Lower leg skin (tissue), 4 donors: ENCODE measurements at regions not wholly inside any gene's neighbourhood (a gene's known extent, or its start where the extent isn't known, plus 50 kb on each side); places are given as distances from the start of the nearest gene placed in this dataset.

ENCODE experiments used
- DNase-seq, 2 donors: peaks; one replicate each; pipeline ENCODE4 v3.0.0-alpha.2; 2019; ENCODE audit warnings: low spot score in 2 of 2
- H3K4me3 ChIP-seq: fragments of 200-600 bp; sonication (generic); 2 replicates; pipeline ENCODE4 v1.5.1; 2017; ENCODE audit warnings: mild to moderate bottlenecking, low read depth; ENCODE audit not compliant: poor library complexity, severe bottlenecking
- CTCF ChIP-seq, 3 donors: fragments of 450-650 bp; IDR thresholded peaks; one replicate each; pipeline ENCODE4 v1.5.1; 2016; ENCODE audit warnings: antibody characterized with exemption in 3 of 3, mild to moderate bottlenecking in 3 of 3, moderate library complexity in 2 of 3
- POLR2A ChIP-seq, 2 donors: fragments of 450-650 bp; IDR thresholded peaks; one replicate each; pipeline ENCODE4 v1.6.1; 2016 to 2017; ENCODE audit warnings: antibody characterized with exemption in 2 of 2, mild to moderate bottlenecking in 1 of 2, moderate library complexity in 1 of 2
- WGBS, 2 donors: methylation state at CpG; one replicate each; pipeline ENCODE4 v1.1.5; 2018; 5-methylcytosine and 5-hydroxymethylcytosine counted together
- intact Hi-C: fragments of 100-400 bp; cut with DNase I; formaldehyde crosslinking; loops from one replicate; pipeline ENCODE4 v1.15.0; 2023; ENCODE audit warnings: low total_unique reads

DNA sequence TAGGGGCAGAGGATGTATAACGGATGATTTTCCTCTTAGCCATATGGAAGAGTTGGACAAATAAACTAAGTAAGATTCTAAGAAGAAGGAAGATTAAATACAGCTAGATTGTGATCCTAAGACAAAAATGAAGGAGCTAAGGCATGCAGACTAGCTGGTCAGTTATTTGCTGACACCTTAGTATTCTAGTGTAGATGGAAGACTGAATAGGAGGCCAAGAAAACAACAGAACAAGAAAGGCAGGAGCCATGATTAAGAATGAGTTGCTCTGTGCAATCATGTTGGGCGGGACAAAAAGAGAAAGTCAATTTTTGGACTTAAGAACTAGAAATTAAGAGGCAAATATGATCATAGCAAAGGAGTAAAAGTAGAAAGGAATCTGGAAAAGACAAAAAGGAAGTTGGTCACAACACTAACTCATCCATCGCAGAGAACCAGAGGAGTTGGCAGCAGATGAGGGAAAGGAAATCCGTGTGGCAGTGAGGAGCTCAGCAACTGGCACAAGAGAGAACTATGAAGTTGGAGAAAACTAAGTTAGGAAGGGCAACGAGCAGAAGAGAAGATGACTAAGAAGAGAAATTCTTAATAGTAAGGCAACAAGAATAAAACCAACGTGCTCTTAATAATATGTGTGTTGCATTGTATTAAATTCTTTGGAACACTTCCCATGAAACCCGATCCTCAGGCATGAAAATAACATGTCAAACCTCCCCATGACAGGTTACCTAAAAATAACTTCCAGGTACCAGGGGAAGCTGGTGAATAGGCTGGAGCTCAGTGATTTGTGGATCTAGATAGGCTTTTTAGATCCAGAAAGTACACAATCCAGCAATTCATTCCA, 234.4 kb downstream of the LTN1 start:
- no peak overlapping the region for H3K4me3 ChIP-seq
- no peak for DNase-seq
- TF ChIP-seq POLR2A (IDR thresholded peaks at IDR 0.05), result no peak
- TF ChIP-seq CTCF (IDR thresholded peaks at IDR 0.05), result no peak
- intact Hi-C loops, result no loop called here
- 42 to 46% methylated on average over 7 of the region's 7 CpGs for WGBS, 2 donors

- WGBS, 2 donors, result 82% methylated on average over 3 of the region's 3 CpGs
- DNase-seq, result no peak
- intact Hi-C loops, result no loop called here
- no peak overlapping the region for H3K4me3 ChIP-seq
- TF ChIP-seq CTCF (IDR thresholded peaks at IDR 0.05) (no peak), POLR2A (IDR thresholded peaks at IDR 0.05) (no peak)
These were observed 237.8 kb downstream of the LTN1 start for GRCh38 chr21:28754862-28755261.

GRCh38 chr21:28754127-28754611, 238.5 kb downstream of the LTN1 start:
- DNase-seq, result no peak
- H3K4me3 ChIP-seq, result no peak overlapping the region
- WGBS, 2 donors, result 66 to 73% methylated on average over 9 of the region's 9 CpGs
- intact Hi-C loops, result no loop called here
- TF ChIP-seq POLR2A (IDR thresholded peaks at IDR 0.05) (no peak), CTCF (IDR thresholded peaks at IDR 0.05) (no peak)

GRCh38 chr21:28752131-28752530, 240.5 kb downstream of the LTN1 start:
- intact Hi-C loops, result no loop called here
- TF ChIP-seq CTCF (IDR thresholded peaks at IDR 0.05), result no peak
- no peak for TF ChIP-seq POLR2A (IDR thresholded peaks at IDR 0.05)
- no peak for DNase-seq
- WGBS, 2 donors, result 86 to 88% methylated on average over 2 of the region's 2 CpGs
- H3K4me3 ChIP-seq, result no peak overlapping the region

- H3K4me3 ChIP-seq, result no peak overlapping the region
- 89 to 92% methylated on average over 3 of the region's 3 CpGs for WGBS, 2 donors
- DNase-seq, result no peak
- no peak for TF ChIP-seq POLR2A (IDR thresholded peaks at IDR 0.05)
- TF ChIP-seq CTCF (IDR thresholded peaks at IDR 0.05), result no peak
- intact Hi-C loops, result no loop called here
These were observed 241.5 kb downstream of the LTN1 start for GRCh38 chr21:28751176-28751575.
